Epidermal melanocyte (primary cell): ENCODE measurements at regions not wholly inside any gene's neighbourhood (a gene's known extent, or its start where the extent isn't known, plus 50 kb on each side); places are given as distances from the start of the nearest gene placed in this dataset.
"Not testable (repeated sequence)": the region's sequence is repeated elsewhere in the genome, so short reads cannot be mapped to it uniquely, and the experiment has no call there.

ENCODE experiments used
- DNase-seq: peaks from one replicate; pipeline ENCODE4 v3.0.0; 2011; ENCODE audit warnings: low spot score; ENCODE audit not compliant: insufficient read length

DNA sequence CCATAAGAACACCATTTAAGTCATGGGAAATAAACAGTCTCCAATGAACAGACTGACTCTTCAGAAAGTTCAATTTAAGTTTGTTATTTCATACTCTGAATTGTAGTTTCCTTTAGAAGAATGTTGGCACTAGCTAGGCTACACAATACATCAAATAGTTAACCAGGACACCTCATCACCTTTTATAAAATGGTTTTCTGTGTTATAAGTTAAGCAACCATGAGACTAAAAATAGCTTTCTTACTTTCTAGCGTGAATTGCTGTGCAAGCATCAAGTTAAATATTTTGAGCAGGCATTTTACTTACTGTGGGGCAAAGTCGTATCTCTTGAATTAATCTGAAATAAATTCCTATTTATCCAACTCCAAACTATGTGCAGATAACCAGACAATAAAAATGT lies 1092.6 kb upstream of the SLC39A10 start:
- no peak for DNase-seq

DNA sequence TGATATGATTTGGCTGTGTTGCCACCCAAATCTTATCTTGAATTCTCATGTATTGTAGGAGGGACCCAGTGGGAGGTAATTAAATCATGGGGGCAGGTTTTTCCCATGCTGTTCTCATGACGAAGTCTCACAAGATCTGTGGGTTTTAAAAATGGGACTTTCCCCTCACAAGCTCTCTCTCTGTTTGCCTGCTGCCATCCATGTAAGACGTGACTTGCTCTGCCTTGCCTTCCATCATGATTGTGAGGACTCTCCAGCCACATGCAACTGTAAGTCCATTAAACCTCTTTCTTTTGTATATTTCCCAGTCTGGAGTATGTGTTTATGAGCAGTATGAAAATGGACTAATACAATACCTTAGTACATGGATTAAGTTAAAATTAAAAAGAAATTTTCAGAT lies 1094.7 kb upstream of the SLC39A10 start:
- no peak for DNase-seq

DNA sequence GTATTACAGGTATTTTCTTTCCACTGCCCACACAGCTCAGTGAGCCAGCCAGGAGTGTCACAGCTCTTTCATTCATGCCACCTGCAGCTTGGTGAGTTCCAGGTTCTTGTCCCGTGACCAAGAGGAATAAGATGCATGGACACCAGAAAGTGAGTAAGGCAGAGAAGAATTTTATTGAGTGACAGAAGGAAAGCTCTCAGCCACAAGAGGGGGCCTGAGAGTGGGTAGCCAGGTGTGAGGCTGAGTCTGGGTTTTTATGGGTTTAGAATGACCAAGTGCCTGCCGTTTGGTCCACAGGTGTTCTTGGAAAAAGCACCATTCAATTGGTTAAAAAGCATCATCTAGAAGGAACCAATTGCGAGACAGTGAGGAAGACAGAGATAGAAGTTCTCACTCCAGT lies 1097.1 kb upstream of the SLC39A10 start:
- DNase-seq: no peak

DNA sequence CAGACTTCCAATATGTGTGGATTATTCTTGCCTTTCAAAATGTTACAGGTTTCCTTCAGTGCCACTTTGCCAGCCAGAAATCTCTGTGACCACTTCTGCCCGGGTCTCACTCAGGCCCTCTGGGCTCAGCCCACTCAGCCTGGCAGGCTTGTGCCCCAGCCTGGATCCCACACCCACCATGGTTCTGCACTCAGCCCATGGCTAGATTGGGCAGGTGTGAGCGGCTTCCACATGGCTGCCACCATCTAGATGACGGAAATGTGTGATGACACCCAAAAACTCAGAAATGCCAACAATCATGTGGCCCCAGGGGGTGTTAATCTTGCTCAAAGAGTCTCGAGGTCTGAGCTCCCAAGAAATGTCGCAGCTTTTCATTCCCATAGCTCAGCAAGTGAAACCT lies 1097.5 kb upstream of the SLC39A10 start:
- DNase-seq: no peak

DNA sequence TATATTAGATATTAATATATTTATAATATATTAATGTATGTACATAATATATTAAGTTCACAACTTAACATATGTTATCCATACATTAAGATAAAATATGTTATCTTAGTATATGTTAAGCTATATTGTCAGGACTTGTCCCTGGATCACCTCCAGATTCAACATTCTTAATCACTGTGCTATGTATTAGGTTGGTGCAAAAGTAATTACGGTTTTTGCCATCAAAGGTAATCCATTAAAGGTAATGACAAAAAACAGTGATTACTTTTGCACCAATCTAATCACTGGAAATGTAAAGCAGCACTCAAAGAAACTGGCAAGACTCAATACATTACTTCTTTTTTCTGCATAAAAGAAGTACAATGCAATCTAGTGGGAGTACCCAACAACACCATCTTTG lies 1099.0 kb upstream of the SLC39A10 start:
- DNase-seq: no peak

DNA sequence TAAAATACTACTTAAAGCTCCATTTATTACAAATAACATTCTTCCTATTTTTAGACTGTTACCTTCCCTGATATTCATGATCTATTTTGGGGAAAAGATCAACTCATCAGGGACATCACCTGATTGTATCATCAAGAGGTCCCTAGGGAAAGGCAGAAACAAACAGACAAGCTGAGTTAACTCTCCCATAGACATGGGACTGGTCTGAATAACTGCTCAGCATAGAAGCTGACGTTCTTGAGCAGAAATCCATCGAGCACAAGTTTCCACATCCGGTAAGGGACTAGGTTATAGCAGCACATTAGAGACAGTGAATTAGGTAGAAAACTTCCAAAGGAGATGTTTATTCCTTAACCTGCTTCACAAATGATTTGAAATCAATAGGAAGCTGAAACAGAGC lies 1100.4 kb upstream of the SLC39A10 start:
- no peak for DNase-seq

DNA sequence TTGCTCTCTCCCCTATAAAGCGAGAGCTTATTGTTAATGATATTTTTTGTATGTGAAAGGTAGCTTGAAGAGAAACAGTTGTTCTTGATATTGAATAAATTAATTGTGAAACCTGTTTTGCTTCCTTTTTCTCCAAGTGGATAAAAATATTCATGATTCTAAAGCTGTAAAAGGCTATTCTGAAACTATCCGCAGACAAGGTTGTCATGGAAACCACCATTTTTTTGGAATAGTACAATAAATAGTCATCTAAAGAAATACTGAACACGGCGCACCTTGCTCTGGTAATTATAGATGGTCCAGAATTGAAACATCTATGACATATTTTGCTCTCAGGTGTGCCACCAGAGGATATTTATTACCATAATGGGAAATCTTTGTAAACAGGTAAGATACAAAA lies 1103.0 kb upstream of the SLC39A10 start:
- DNase-seq: no peak

DNA sequence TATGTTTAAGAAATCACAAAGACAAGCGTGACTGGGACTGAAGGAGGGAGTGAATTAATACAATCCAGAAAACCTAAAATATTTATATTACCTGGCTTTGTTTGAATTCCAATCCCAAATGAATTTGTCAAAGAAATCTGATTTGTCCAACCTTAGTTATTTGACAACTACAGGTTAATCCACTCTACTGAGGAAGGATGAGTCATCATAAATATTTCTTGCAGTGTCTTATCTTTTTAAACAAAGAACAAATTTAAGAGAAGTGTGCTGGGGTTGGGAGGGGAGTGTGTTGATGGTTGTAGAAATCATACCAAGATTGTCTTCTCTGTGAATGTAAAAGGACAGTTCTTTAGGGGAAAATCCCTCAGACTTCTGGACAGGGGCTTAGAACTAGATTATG lies 1106.3 kb upstream of the SLC39A10 start:
- no peak for DNase-seq

DNA sequence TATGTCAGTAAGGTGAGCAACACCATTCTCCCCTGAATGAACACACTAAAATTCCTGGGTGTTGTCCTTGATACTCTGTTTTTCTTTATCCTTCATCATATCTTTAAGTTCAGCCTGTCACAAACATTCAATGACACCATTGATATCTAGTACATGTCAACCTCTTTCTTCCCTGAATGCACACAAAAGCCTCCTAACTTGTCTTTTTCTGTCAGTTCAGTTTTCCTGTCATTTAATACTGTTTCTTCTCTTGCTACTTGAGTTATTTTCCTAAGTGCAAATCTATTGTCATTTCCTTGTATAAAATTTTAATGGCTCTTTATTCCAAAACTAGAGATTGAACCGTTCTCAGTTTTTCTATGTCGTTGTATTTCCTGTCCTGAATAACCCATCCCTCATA lies 1107.6 kb upstream of the SLC39A10 start:
- DNase-seq: no peak

DNA sequence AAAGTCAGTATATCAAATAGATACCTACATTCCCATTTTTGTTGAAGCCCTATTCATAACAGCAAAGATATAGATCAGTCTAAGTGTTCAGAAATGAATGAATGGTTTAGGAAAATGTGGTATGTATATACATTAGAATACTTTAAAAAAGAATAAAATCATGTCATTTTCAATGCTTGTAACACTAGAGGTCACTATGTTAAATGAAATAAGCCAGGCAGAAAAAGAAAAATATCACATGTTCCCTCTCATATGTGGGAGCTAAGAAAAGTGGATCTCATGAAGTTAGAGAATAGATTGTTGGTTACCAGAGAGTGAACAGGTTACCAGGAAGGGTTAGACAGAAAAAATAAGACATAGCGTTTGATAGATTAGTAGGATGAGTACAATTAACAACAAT lies 1111.0 kb upstream of the SLC39A10 start:
- DNase-seq: no peak

DNA sequence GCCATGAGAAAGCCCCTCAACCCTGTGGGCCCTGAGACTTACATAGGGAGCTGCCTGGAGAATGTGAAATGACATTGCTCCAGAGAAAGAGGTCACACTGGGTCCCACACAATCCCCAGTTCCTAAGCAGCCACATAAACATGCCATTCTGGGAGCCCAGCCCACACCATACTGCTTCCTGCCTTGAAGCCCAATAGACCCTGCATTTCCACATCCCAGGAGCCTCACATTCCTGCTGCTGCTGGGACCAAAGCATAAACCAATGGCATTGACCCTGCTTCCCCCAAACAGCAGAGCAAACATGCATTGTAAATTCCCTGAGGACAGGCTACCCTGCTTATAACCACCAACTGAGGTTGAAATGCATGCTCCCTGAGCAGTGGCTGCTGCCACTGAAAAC lies 1117.6 kb upstream of the SLC39A10 start:
- no peak for DNase-seq

DNA sequence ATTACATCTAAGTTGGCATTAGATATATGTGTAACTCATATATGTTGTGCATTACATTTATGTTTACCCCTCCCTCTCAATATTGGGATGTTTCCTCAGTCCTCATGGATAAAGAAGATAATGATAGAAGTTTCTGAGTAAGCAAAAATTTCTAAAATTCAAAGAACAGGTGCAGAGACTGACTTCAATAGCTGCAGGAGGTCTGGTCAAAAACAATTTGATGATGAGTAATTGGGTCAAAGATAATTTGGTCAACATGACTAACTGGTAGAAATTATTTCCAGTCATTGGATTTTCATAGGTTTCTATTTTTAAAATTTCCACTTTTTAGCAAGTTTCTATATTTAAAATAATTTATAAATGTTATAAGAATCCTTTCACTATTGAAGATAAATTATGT lies 1130.9 kb upstream of the SLC39A10 start:
- DNase-seq: no peak

DNA sequence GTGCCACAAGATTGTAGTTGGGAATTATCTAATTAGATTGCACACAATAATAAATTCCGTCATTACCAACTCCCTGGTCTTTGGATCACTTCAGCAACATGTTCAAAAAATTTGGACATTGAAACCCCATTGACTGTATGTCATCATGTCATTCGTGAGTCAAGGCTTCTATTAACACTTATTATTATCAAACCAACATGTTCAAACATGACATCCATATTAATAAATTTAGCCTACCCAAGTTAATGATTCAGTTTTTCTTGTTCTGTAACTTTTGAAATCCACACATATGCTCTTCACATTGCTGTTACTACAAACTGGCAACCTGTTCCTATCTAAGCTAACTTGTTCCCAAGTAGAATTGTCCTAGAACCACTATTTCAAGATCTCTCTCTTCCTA lies 1142.7 kb upstream of the SLC39A10 start:
- no peak for DNase-seq

DNA sequence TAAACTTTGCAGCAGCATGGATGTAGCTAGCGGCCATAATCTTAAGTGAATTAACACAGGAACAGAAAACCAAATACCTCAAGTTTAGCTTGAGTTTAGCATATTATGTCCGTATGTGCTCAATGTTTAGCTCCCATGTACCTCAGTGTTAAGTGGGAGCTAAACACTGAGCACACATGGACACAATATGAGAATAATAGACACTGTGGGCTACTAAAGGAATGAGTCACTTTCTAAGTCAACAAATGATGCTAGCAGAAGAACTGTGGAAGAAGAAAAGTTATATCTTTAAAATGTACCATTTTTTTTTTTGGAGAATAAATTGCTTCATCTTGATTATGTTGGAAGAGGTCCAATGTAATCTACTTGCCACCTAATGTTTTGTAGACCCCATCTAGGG lies 1146.0 kb upstream of the SLC39A10 start:
- not testable (repeated sequence) for DNase-seq

DNA sequence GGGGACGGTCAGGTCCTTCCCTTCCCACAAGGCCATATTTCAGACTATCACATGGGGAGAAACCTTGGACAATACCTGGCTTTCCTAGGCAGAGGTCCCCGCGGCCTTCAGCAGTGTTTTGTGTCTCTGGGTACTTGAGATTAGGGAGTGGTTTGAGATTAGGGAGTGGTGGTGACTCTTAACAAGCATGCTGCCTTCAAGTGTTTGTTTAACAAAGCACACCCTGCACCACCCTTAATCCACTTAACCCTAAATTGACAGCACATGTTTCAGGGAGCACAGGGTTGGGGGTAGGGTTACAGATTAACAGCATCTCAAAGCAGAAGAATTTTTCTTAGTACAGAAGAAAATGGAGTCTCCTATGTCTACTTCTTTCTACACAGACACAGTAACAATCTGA lies 1152.2 kb upstream of the SLC39A10 start:
- DNase-seq: not testable (repeated sequence)

DNA sequence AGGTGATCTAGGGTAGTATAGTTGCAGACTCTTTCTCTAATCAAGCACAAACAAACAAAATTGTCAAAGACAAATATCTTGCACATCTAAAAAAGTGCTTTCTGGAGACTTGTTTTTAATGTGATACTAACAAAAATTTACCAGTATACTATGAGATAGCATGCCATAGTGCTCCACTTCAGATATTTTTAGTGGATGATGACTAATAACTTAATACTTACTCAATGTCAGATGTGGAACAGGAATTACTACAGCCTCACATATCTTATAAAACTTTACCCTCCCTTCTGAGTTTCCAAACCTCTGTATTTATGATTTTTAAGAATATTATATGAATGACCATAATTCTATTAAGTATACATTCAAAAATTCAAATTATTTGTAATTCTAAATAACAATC lies 1162.0 kb upstream of the SLC39A10 start:
- DNase-seq: no peak

DNA sequence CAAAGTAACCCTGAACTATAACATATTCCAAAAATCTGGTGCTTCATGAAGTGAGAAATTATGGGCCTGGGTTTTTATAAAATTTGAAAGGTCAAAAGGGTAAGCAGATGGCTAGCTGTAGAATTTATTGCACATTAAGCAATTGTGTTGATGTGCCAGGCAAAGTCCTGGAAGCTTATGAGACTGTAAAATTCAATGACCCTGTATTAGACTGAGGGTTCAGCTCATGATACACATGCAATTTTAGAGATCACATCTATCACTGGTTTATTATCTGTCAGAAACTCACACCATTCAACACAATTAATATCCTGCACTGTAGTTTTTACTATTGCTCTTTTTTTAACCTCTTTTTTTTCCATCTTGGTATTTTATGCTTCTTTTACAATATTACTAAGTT lies 1162.6 kb upstream of the SLC39A10 start:
- DNase-seq: no peak

DNA sequence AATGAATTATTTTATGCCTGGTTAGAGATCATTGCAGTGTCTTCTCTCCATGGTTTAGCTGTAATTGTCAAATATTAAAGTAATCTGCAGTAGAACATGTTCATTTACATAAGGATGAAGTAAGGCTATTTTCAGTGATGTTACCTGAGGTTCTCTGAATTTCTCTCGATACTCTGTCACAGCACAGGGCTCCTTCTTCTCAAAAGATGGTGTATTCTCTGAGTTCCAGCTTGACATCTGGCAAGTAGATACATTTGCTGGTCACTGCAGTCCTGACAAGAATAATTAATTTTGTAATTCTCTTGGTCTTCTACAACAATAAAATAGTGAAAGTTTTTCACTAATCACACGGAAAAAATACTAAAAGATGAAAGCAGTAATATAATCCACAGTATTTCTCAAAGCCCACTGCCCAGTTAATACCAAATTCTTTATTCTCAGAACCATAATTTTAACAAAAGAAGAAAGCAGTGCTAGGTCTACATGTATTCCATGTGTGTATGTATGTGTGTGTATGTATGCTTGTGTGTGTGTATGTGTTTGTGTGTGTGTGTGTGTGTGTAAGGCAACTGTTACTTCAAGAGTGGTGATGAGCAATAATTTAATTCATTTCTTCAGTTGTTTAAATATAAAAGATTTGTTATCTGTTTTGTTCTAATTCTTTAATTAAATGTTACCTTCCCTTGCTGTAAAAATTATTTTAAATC lies 1165.5 kb upstream of the SLC39A10 start:
- no peak for DNase-seq

DNA sequence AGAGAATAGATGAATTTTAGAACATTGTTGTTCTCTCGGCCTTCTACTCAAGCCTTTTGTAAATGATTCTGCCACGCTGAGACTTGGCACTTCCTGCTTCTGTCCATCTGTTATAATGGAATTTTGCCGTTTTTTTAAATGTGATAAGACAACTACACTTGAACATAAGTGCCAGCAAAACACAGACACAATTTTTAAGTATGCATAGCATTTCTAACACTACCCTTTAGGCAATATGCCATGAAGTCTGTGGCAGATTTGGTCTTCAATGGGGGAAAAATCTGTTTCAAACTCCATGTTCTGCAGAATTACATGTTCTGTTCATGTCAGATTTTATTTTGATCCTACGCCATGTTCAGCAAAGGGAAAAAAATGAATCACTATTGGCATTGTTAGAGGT lies 1170.7 kb upstream of the SLC39A10 start:
- no peak for DNase-seq

DNA sequence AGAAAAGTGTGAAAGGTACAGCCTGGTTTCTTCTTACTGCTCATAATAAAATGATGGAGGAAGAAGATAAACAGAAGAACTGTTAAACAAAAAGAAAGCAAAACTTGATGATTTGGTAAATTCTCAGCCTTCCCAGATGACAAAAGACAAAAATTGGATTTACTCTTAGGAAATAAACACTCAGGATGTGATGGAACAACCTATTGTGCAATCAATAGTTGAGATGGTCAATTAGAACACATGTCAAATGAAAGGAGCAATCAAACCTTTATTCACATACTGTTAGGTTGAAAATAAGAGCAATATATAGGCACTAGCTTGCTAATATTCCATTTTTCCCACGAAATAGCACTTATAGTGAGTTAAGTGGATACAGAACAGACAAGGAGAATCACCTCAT lies 1174.0 kb upstream of the SLC39A10 start:
- DNase-seq: no peak

DNA sequence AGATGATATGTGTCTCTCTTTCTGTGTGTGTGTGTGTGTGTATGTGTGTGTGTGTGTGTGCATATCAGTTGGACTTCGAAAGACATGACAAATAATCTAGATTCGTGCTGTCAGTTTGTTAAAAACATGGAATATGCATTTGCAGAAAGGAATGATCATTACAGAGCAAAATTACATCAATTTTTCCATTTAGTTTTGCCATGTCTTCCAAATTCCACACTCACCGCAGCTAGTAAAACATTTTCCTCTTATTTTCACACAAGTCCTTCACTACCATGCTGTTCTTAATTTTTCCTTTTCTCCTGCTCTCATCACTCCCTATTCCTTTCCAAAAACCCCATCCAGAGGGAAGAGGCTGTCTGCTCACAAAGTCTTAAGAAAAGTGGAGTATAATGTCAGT lies 1191.4 kb upstream of the SLC39A10 start:
- no peak for DNase-seq

DNA sequence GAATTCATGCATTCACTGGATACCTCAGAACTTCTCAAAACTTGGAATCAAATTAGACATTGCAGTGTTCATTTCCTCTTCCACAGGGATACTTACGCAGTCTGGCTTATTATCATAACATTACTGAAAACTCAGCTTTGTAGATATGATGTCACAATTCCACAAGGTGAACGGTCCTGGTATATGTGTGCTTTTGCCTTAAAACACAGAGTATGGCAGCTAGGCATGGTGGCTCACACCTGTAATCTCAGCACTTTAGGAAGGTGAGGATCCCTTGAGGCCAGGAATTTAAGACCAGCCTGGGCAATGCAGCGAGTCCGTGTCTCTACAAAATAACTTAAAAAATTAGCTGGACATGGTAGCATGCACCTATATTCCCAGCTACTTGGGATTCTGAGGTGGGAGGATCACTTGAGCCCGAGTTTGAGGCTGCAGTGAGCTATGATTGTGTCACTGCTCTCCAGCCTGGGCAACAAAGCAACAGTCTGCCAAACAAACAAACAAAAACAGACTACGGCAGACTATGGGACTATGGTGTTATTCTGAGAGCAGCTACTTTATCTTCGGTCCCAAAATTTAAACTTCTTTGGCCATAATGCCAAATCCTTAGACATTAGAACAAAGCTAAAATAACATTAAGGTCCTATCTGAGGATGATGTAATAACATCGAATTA lies 1191.9 kb upstream of the SLC39A10 start:
- no peak for DNase-seq

DNA sequence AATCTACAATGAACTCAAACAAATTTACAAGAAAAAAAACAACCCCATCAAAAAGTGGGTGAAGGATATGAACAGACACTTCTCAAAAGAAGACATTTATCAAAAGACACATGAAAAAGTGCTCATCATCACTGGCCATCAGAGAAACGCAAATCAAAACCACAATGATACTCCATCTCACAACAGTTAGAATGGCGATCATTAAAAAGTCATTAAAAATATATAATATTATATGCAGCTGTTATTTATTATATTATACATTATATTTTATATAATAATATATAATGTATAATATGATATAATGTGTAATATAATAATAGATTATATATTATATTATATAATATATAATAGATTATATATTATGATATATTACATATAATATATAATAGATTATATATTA lies 1194.1 kb upstream of the SLC39A10 start:
- DNase-seq: not testable (repeated sequence)
